Stimulated activated naive CD8-positive, alpha-beta T cell treated with anti-CD3 and anti-CD28 coated beads, Interleukin-15, amount 100 ng/mL, for 72 hours (primary cell): ENCODE measurements at regions not wholly inside any gene's neighbourhood (a gene's known extent, or its start where the extent isn't known, plus 50 kb on each side); places are given as distances from the start of the nearest gene placed in this dataset.

Experiments
- ATAC-seq: fragments of 150-1000 bp; cut with Tn5 transposase; 2 replicates; pipeline ENCODE4 v1.10.0; 2021; ENCODE audit warnings: mild to moderate bottlenecking, moderate library complexity
- DNase-seq, 2 donors: peaks; one replicate each; pipeline ENCODE4 v3.0.0; 2021 to 2022
- H3K27ac Mint-ChIP-seq, 2 donors: one replicate each; pipeline ENCODE4 v1.8.0; 2022; ENCODE audit warnings: mild to moderate bottlenecking in 2 of 2, mixed read lengths in 2 of 2, moderate library complexity in 2 of 2
- H3K27me3 Mint-ChIP-seq: one replicate; pipeline ENCODE4 v1.8.0; 2022; ENCODE audit warnings: mixed read lengths
- H3K4me1 Mint-ChIP-seq: one replicate; pipeline ENCODE4 v1.8.0; 2022; ENCODE audit warnings: mild to moderate bottlenecking, mixed read lengths
- H3K4me3 Mint-ChIP-seq, 2 donors: one replicate each; pipeline ENCODE4 v1.8.0; 2022; ENCODE audit warnings: mild to moderate bottlenecking in 2 of 2, mixed read lengths in 2 of 2, moderate library complexity in 1 of 2
- H3K9me3 Mint-ChIP-seq, 2 donors: one replicate each; pipeline ENCODE4 v1.8.0; 2022; ENCODE audit warnings: mixed read lengths in 2 of 2

DNA sequence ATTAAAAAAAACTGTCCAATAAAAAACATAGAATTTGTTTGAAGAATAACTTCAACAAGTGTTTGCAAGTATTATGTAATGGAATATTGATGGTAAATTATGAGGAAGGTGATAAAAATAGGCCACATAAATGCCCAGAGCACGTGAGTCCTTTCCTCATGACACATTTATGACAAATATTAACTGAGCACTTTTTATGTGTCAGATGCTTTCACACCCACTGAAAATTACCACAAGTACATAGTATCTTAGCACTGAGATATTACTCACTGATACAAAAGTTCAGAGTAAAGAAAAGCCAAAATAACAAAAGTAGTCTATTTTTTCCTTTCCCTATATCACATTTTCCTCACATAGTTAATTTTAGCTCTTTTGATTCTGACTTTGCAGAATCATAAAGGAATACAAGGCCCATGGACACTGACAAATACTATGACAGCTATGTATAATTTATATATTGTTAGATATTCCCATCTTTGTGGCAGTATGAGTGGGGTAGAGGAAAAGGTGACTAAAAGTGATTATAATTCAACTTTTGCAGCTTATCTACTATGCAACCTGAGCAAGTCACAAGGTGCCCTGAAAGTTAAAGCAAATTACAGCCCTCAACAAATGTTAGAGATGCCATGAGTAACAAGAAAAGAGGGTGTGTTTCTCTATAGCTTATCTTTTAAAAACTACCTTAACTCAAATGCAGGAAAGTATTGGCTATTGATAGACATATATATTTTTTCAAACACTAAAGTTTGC, 80.7 kb downstream of the RBMY1D start:
- DNase-seq (no peak), ATAC-seq (no peak)
- no peaks in the 10 kb centered on the region for H3K9me3 Mint-ChIP-seq
- no peak overlapping the region for H3K27ac Mint-ChIP-seq
- peaks cover 8% of the 10 kb centered on the region for H3K27me3 Mint-ChIP-seq
- H3K4me3 Mint-ChIP-seq: no peak overlapping the region
- no peaks in the 10 kb centered on the region for H3K4me1 Mint-ChIP-seq

DNA sequence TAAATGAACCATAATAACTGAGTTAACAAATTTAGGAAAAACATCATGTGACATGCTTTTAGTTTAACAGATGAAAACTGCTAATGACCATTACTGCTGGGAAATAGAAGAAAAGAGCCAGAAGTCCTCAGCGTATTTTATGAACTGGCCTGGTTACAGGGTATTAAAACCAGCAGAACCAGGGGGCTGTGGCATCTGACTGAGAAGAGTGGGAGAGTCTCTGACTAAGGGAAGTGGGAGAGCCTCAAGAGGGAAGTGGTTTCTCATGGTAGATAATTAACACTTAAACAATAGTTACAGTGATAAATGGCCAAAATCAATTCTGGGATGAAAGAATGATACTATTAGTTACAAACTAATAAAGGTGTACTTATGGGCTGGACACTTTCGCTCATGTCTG, 79.8 kb downstream of the RBMY1D start:
- ATAC-seq: no peak
- H3K27ac Mint-ChIP-seq: no peak overlapping the region

DNA sequence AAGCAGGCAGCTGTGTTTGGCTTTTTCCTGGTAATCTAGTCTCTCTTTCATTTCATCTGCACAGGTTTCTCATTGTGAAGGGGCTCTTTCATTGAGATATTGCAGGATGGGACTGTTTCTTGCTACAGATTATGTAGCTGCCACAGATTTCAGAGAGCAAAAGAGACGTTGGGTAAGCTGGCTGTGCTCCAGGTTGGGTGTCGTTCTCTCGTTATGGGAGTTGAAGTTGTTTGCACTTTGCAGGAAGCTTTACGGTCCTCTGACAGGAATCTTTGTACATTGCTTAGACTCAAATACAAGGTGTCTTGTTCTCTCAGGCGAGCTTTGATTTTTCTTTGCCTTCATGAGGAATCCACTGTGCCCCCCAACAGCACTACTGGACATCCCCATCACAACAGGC, 72.4 kb downstream of the RBMY1D start:
- no peak for ATAC-seq
- Mint-ChIP-seq H3K27me3 (no peaks in the 10 kb centered on the region), H3K4me3 (no peak overlapping the region), H3K27ac (no peak overlapping the region), H3K9me3 (no peaks in the 10 kb centered on the region), H3K4me1 (no peaks in the 10 kb centered on the region)
- DNase-seq: no peak

More for the DNA sequence above, 79.8 kb downstream of the RBMY1D start:
- Mint-ChIP-seq H3K27me3 (peaks cover 6% of the 10 kb centered on the region), H3K4me1 (no peaks in the 10 kb centered on the region), H3K4me3 (no peak overlapping the region), H3K9me3 (no peaks in the 10 kb centered on the region)
- DNase-seq: no peak

DNA sequence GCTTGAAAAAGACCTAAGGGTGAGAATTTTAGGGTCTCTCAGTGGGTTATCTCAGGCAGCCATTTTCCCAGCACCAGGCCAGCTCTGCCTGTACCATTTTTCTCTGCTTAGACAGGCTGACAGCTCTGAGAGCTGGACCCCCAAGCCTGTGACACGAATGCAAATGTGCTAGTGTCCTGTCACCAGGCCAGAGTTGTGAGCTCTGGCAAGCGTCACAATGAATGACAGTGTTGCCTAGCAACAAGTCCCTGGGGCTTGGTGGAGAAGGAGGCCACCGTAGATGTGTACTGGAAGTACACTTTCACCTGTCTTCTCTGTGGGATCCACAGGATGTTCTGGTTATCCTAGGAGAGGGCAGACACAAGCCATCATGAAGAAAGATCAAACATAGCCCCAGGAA, 66.7 kb downstream of the RBMY1D start:
- H3K9me3 Mint-ChIP-seq: no peaks in the 10 kb centered on the region
- no peak for DNase-seq

More for the DNA sequence above, 66.7 kb downstream of the RBMY1D start:
- no peak overlapping the region for H3K4me3 Mint-ChIP-seq
- ATAC-seq: no peak
- no peaks in the 10 kb centered on the region for H3K4me1 Mint-ChIP-seq
- no peaks in the 10 kb centered on the region for H3K27me3 Mint-ChIP-seq
- H3K27ac Mint-ChIP-seq: no peak overlapping the region
